ENCODE measurements at regions not wholly inside any gene's neighbourhood (a gene's known extent, or its start where the extent isn't known, plus 50 kb on each side); places are given as distances from the start of the nearest gene placed in this dataset.

DNA sequence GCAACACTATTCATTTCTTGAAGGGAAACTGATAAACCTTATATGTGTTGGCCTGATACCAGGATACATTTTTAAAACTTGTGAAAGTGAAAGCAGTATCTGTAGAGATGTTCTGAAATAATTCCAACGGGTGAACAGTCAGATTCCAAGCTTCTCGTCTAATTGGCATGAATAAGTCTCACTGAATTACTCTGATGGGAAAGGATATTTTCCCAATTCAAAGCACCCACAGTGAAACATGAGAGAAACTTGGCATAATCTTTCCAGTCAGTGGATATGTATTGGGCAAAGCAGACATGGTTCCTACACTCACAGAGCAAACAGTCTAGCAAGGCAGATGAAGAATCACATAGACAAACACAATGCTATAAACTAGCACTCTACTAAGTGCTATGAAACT, 413.1 kb downstream of the MED13L start:
- TF ChIP-seq POLR2A (IDR thresholded peaks at IDR 0.05): no peak
- TF ChIP-seq, protein P1, sequence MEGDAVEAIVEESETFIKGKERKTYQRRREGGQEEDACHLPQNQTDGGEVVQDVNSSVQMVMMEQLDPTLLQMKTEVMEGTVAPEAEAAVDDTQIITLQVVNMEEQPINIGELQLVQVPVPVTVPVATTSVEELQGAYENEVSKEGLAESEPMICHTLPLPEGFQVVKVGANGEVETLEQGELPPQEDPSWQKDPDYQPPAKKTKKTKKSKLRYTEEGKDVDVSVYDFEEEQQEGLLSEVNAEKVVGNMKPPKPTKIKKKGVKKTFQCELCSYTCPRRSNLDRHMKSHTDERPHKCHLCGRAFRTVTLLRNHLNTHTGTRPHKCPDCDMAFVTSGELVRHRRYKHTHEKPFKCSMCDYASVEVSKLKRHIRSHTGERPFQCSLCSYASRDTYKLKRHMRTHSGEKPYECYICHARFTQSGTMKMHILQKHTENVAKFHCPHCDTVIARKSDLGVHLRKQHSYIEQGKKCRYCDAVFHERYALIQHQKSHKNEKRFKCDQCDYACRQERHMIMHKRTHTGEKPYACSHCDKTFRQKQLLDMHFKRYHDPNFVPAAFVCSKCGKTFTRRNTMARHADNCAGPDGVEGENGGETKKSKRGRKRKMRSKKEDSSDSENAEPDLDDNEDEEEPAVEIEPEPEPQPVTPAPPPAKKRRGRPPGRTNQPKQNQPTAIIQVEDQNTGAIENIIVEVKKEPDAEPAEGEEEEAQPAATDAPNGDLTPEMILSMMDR (IDR thresholded peaks at IDR 0.05): no peak
- TF ChIP-seq POLR2AphosphoS5 (IDR thresholded peaks at IDR 0.05): no peak

Measured in upper lobe of left lung (tissue), 4 donors.